WTC11 (cell line): ENCODE measurements at regions not wholly inside any gene's neighbourhood (a gene's known extent, or its start where the extent isn't known, plus 50 kb on each side); places are given as distances from the start of the nearest gene placed in this dataset.
A peak's percentile ranks its signal among the peaks of the same experiment; 100 is the strongest.
"Not testable (repeated sequence)": the region's sequence is repeated elsewhere in the genome, so short reads cannot be mapped to it uniquely, and the experiment has no call there.

Experiments
- ATAC-seq: fragments of 200-7000 bp; cut with Tn5 transposase; 2 replicates; pipeline ENCODE4 v1.10.0; 2021; ENCODE audit warnings: mild to moderate bottlenecking, moderate library complexity
- CTCF ChIA-PET: fragments of 300-600 bp; sonication (Branson Sonifier 250); formaldehyde crosslinking; loops from one replicate; lab custom pipeline; 2021; ENCODE audit warnings: antibody characterized with exemption; lab: Charles Lee
- POLR2A ChIA-PET: fragments of 350-600 bp; sonication (Branson Sonifier 250); formaldehyde crosslinking; loops from one replicate; lab custom pipeline; 2021; ENCODE audit warnings: antibody characterized with exemption; lab: Charles Lee
- DNase-seq: peaks from one replicate; pipeline ENCODE4 v3.0.0; 2021; ENCODE audit warnings: low spot score
- H3K27ac Mint-ChIP-seq: 2 replicates; pipeline ENCODE4 v1.8.0; 2021; ENCODE audit warnings: mixed read lengths
- H3K27me3 Mint-ChIP-seq: 2 replicates; pipeline ENCODE4 v1.8.0; 2021; ENCODE audit warnings: low read depth, mild to moderate bottlenecking, moderate library complexity, mixed read lengths
- H3K36me3 Mint-ChIP-seq: 2 replicates; pipeline ENCODE4 v1.8.0; 2021; ENCODE audit warnings: mixed read lengths
- H3K4me1 Mint-ChIP-seq: 2 replicates; pipeline ENCODE4 v1.8.0; 2022; ENCODE audit warnings: mixed read lengths
- H3K4me3 Mint-ChIP-seq: 2 replicates; pipeline ENCODE4 v1.8.0; 2021; ENCODE audit warnings: mild to moderate bottlenecking, moderate library complexity, mixed read lengths
- H3K9me3 Mint-ChIP-seq: 2 replicates; pipeline ENCODE4 v1.8.0; 2021; ENCODE audit warnings: mixed read lengths
- GTF2I ChIP-seq: fragments of 250-450 bp; sonication (Bioruptor Pico); conservative IDR thresholded peaks from 2 replicates; pipeline ENCODE4 v1.4.0; 2021; ENCODE audit warnings: mild to moderate bottlenecking
- IRF2 ChIP-seq: sonication (generic); formaldehyde crosslinking; IDR thresholded peaks from 2 replicates; pipeline ENCODE4 v1.8.0; 2022; ENCODE audit warnings: low read depth, missing genetic modification reagents, borderline replicate concordance
- NFYB ChIP-seq: sonication (generic); formaldehyde crosslinking; conservative IDR thresholded peaks from 2 replicates; pipeline ENCODE4 v1.8.0; 2022; ENCODE audit warnings: low read depth, missing genetic modification reagents
- TEAD1 ChIP-seq: sonication (generic); formaldehyde crosslinking; IDR thresholded peaks from 2 replicates; pipeline ENCODE4 v1.8.0; 2022; ENCODE audit warnings: mild to moderate bottlenecking, missing genetic modification reagents
- ZNF317 ChIP-seq: sonication (generic); formaldehyde crosslinking; IDR thresholded peaks from 2 replicates; pipeline ENCODE4 v1.8.1; 2023; ENCODE audit warnings: low read depth, mild to moderate bottlenecking, moderate library complexity, missing genetic modification reagents, borderline replicate concordance
- ZNF423 ChIP-seq: fragments of 250-450 bp; sonication (Bioruptor Pico); IDR thresholded peaks from 2 replicates; pipeline ENCODE4 v2.1.2; 2022; ENCODE audit warnings: mild to moderate bottlenecking, moderate library complexity
- ZSCAN18 ChIP-seq: fragments of 250-450 bp; sonication (Bioruptor Pico); IDR thresholded peaks from 2 replicates; pipeline ENCODE4 v2.1.2; 2022; ENCODE audit warnings: mild to moderate bottlenecking, moderate library complexity
- TF ChIP-seq, protein P1 (sequence below): fragments of 200-600 bp; IDR thresholded peaks from 2 replicates; pipeline ENCODE4 v1.8.0; 2022; ENCODE audit warnings: antibody characterized with exemption
- TF ChIP-seq, protein P2 (sequence below): sonication (generic); formaldehyde crosslinking; IDR thresholded peaks from 2 replicates; pipeline ENCODE4 v1.8.0; 2022; ENCODE audit warnings: mild to moderate bottlenecking, missing genetic modification reagents
- TF ChIP-seq, protein P3 (sequence below): fragments of 250-450 bp; sonication (Bioruptor Pico); IDR thresholded peaks from 2 replicates; pipeline ENCODE4 v1.8.0; 2021; ENCODE audit warnings: mild to moderate bottlenecking
- TF ChIP-seq, protein P4 (sequence below): fragments of 250-450 bp; sonication (Bioruptor Pico); IDR thresholded peaks from 2 replicates; pipeline ENCODE4 v1.9.0; 2021; ENCODE audit warnings: moderate library complexity, mild to moderate bottlenecking, inconsistent platforms, borderline replicate concordance

DNA sequence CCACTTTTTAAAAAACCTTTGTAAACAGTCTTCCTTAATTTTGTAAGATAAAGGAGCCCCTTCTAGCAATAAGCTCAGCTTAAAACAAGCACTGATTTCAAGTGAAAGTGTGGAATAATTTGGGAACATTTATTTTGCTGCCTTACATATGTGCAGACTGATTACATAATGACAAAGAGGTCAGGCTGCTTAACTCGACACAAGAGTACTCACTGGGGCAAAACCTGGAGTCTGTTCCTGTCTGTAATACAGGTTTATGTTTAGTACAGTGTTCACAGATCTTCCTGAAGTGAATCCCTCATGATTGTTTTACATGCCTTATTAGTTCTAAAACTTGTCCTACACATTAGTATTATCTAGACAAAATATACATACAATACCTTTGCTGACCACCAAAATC, 609.8 kb downstream of the LMO7 start:
- peaks cover 3% of the 10 kb centered on the region; the same call in 1 of the 2 replicates for H3K27me3 Mint-ChIP-seq
- H3K9me3 Mint-ChIP-seq = peaks cover 21% of the 10 kb centered on the region
- ChIA-PET POLR2A (no interaction called here), CTCF (no interaction called here)
- no peak overlapping the region for H3K4me3 Mint-ChIP-seq
- H3K36me3 Mint-ChIP-seq = 0 out of 2 replicates have a peak, but pooled peaks cover 2% of the 10 kb centered on the region
- no peak overlapping the region for H3K27ac Mint-ChIP-seq
- DNase-seq = no peak
- H3K4me1 Mint-ChIP-seq = peaks cover 10% of the 10 kb centered on the region
- ATAC-seq = no peak
- TF ChIP-seq ZNF317 (CRISPR knock-in tag) = no peak
- TF ChIP-seq, protein P1, sequence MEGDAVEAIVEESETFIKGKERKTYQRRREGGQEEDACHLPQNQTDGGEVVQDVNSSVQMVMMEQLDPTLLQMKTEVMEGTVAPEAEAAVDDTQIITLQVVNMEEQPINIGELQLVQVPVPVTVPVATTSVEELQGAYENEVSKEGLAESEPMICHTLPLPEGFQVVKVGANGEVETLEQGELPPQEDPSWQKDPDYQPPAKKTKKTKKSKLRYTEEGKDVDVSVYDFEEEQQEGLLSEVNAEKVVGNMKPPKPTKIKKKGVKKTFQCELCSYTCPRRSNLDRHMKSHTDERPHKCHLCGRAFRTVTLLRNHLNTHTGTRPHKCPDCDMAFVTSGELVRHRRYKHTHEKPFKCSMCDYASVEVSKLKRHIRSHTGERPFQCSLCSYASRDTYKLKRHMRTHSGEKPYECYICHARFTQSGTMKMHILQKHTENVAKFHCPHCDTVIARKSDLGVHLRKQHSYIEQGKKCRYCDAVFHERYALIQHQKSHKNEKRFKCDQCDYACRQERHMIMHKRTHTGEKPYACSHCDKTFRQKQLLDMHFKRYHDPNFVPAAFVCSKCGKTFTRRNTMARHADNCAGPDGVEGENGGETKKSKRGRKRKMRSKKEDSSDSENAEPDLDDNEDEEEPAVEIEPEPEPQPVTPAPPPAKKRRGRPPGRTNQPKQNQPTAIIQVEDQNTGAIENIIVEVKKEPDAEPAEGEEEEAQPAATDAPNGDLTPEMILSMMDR = no peak
- TF ChIP-seq, protein P2, sequence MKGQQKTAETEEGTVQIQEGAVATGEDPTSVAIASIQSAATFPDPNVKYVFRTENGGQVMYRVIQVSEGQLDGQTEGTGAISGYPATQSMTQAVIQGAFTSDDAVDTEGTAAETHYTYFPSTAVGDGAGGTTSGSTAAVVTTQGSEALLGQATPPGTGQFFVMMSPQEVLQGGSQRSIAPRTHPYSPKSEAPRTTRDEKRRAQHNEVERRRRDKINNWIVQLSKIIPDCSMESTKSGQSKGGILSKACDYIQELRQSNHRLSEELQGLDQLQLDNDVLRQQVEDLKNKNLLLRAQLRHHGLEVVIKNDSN (CRISPR knock-in tag) = no peak
- TF ChIP-seq, protein P3, sequence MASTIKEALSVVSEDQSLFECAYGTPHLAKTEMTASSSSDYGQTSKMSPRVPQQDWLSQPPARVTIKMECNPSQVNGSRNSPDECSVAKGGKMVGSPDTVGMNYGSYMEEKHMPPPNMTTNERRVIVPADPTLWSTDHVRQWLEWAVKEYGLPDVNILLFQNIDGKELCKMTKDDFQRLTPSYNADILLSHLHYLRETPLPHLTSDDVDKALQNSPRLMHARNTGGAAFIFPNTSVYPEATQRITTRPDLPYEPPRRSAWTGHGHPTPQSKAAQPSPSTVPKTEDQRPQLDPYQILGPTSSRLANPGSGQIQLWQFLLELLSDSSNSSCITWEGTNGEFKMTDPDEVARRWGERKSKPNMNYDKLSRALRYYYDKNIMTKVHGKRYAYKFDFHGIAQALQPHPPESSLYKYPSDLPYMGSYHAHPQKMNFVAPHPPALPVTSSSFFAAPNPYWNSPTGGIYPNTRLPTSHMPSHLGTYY (CRISPR knock-in tag) = no peak

DNA sequence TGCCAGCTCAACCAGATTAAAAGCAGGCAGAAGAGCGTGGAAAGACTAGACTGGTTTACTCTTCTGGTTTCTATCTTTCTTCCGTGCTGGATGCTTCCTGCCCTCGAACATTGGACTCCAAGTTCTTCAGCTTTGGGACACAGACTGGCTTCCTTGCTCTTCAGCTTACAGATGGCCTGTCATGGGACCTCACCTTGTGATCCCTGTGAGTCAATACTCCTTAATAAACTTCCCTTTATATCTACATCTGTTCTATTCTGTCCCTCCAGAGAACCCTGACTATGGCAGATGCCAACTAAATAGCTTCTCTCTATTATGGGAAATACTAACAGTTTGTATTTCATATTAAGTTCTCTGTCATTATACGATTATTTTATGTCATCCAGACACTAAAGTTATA, 609.1 kb downstream of the LMO7 start:
- H3K36me3 Mint-ChIP-seq = 0 out of 2 replicates have a peak, but pooled peaks cover 2% of the 10 kb centered on the region

DNA sequence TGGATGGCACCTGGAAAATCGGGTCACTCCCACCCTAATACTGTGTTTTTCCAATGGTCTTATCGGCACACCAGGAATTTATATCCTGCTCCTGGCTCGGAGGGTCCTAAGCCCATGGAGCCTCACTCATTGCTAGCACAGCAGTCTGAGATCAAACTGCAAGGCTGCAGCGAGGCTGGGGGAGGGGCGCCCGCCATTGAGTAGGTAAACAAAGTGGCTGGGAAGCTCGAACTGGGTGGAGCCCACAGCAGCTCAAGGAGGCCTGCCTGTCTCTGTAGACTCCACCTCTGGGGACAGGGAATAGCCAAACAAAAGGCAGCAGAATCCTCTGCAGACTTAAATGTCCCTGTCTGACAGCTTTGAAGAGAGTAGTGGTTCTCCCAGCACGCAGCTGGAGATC, 607.0 kb downstream of the LMO7 start:
- peaks cover 10% of the 10 kb centered on the region for H3K4me1 Mint-ChIP-seq
- DNase-seq (peak; percentile 70), ATAC-seq (peak; percentile 72)

More for the DNA sequence above, 609.1 kb downstream of the LMO7 start:
- ChIA-PET POLR2A (no interaction called here), CTCF (no interaction called here)
- Mint-ChIP-seq H3K4me1 (peaks cover 10% of the 10 kb centered on the region), H3K27me3 (peaks cover 3% of the 10 kb centered on the region; the same call in 1 of the 2 replicates), H3K9me3 (peaks cover 17% of the 10 kb centered on the region), H3K4me3 (no peak overlapping the region), H3K27ac (no peak overlapping the region)
- ATAC-seq (no peak), DNase-seq (no peak)
- no peak for TF ChIP-seq ZSCAN18 (CRISPR knock-in tag)
- TF ChIP-seq IRF2 (CRISPR knock-in tag) = no peak

GRCh38 chr13:76239031-76239680, 603.0 kb downstream of the LMO7 start:
- Mint-ChIP-seq H3K27ac (no peak overlapping the region), H3K4me1 (peaks cover 10% of the 10 kb centered on the region), H3K36me3 (0 out of 2 replicates have a peak, but pooled peaks cover 2% of the 10 kb centered on the region), H3K27me3 (no peaks in the 10 kb centered on the region; the same call in 1 of the 2 replicates), H3K4me3 (no peak overlapping the region), H3K9me3 (peaks cover 9% of the 10 kb centered on the region)
- ATAC-seq (no peak), DNase-seq (no peak)
- no peak for TF ChIP-seq NFYB (CRISPR knock-in tag)
- TF ChIP-seq ZNF423 (CRISPR knock-in tag) = no peak
- TF ChIP-seq, protein P4, sequence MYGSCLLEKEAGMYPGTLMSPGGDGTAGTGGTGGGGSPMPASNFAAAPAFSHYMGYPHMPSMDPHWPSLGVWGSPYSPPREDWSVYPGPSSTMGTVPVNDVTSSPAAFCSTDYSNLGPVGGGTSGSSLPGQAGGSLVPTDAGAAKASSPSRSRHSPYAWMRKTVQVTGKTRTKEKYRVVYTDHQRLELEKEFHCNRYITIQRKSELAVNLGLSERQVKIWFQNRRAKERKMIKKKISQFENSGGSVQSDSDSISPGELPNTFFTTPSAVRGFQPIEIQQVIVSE = no peak
- TF ChIP-seq GTF2I = no peak
- TF ChIP-seq TEAD1 (CRISPR knock-in tag) = no peak
- POLR2A ChIA-PET = no interaction called here
- CTCF ChIA-PET = no interaction called here

More for the DNA sequence above, 607.0 kb downstream of the LMO7 start:
- H3K36me3 Mint-ChIP-seq, H3K27me3 Mint-ChIP-seq, H3K27ac Mint-ChIP-seq, CTCF ChIA-PET, POLR2A ChIA-PET: not testable (repeated sequence)
- peak overlapping the region; percentile 44 for H3K4me3 Mint-ChIP-seq
- H3K9me3 Mint-ChIP-seq = peaks cover 13% of the 10 kb centered on the region
